ENCODE measurements at regions not wholly inside any gene's neighbourhood (a gene's known extent, or its start where the extent isn't known, plus 50 kb on each side); places are given as distances from the start of the nearest gene placed in this dataset.

- no peaks in the 10 kb centered on the region for H3K4me1 ChIP-seq
- FAIRE-seq (no peak), DNase-seq (no peak), ATAC-seq (peak in 1 of 4 donors; percentile 17)
- TF ChIP-seq CTCF (IDR thresholded peaks at IDR 0.05) = no peak
- no peaks in the 10 kb centered on the region for H3K36me3 ChIP-seq
- no peak overlapping the region for H3K27ac ChIP-seq
- H3K9me3 ChIP-seq = no peaks in the 10 kb centered on the region
- intact Hi-C loops (cut with DNase I) = no loop called here
- 41 to 45% methylated on average over 16 of the region's 16 CpGs for WGBS, 2 donors
- no peak overlapping the region for H3K4me3 ChIP-seq
- H3K27me3 ChIP-seq = peaks cover 0 to 5% (median 0%) of the 10 kb centered on the region in 4 donors
Measured at GRCh38 chr2:5980450-5981190, 288.4 kb downstream of the SOX11 start.

GRCh38 chr2:5982193-5982902 lies 290.2 kb downstream of the SOX11 start:
- Histone ChIP-seq H3K36me3 (no peaks in the 10 kb centered on the region), H3K4me1 (no peaks in the 10 kb centered on the region), H3K27me3 (peaks cover 0 to 5% (median 0%) of the 10 kb centered on the region in 4 donors), H3K27ac (no peak overlapping the region), H3K4me3 (no peak overlapping the region), H3K9me3 (no peaks in the 10 kb centered on the region)
- DNase-seq = no peak
- intact Hi-C loops (cut with DNase I) = no loop called here
- WGBS, 2 donors = 70 to 76% methylated on average over 16 of the region's 16 CpGs
- no peak for FAIRE-seq
- no peak for TF ChIP-seq CTCF (IDR thresholded peaks at IDR 0.05)
- ATAC-seq = no peak

GRCh38 chr2:5982903-5983265 lies 290.7 kb downstream of the SOX11 start:
- no peak overlapping the region for H3K4me3 ChIP-seq
- H3K36me3 ChIP-seq = no peaks in the 10 kb centered on the region
- TF ChIP-seq CTCF (IDR thresholded peaks at IDR 0.05) = no peak
- no peaks in the 10 kb centered on the region for H3K4me1 ChIP-seq
- no peak for ATAC-seq
- no peaks in the 10 kb centered on the region for H3K9me3 ChIP-seq
- no peak for DNase-seq
- H3K27ac ChIP-seq = no peak overlapping the region
- no peak for FAIRE-seq
- intact Hi-C loops (cut with DNase I) = no loop called here
- 86 to 94% methylated on average over 11 of the region's 11 CpGs for WGBS, 2 donors
- H3K27me3 ChIP-seq = peaks cover 0 to 5% (median 0%) of the 10 kb centered on the region in 4 donors

- peaks cover 0 to 5% (median 0%) of the 10 kb centered on the region in 4 donors for H3K27me3 ChIP-seq
- H3K4me3 ChIP-seq = no peak overlapping the region
- WGBS, 2 donors = 76 to 86% methylated on average over 13 of the region's 13 CpGs
- no peak for TF ChIP-seq CTCF (IDR thresholded peaks at IDR 0.05)
- FAIRE-seq (no peak), DNase-seq (no peak), ATAC-seq (no peak)
- intact Hi-C loops (cut with DNase I) = no loop called here
- no peaks in the 10 kb centered on the region for H3K4me1 ChIP-seq
- H3K27ac ChIP-seq = no peak overlapping the region
- no peaks in the 10 kb centered on the region for H3K9me3 ChIP-seq
- no peaks in the 10 kb centered on the region for H3K36me3 ChIP-seq
Measured at GRCh38 chr2:5983511-5984272, 291.5 kb downstream of the SOX11 start.

Measured in pancreas (tissue), 10 donors.